Panc1 (cell line): ENCODE measurements at regions not wholly inside any gene's neighbourhood (a gene's known extent, or its start where the extent isn't known, plus 50 kb on each side); places are given as distances from the start of the nearest gene placed in this dataset.

ENCODE experiments used
- ATAC-seq: fragments of 200-7000 bp; cut with Tn5 transposase; 2 replicates; pipeline ENCODE4 v1.9.1; 2020; ENCODE audit warnings: mild to moderate bottlenecking, moderate library complexity
- BruUV-seq: library from RNA; stranded (reverse); fragments of 400-500 nt; replicated peaks from 2 replicates; lab custom pipeline; 2021; lab: Mats Ljungman, UMichigan
- CTCF ChIA-PET: fragments of 300-600 bp; sonication (Branson Sonifier 250); formaldehyde crosslinking; loops from one replicate; lab custom pipeline; 2022; ENCODE audit warnings: antibody characterized with exemption; lab: Charles Lee
- POLR2A ChIA-PET: fragments of 300-600 bp; sonication (Branson Sonifier 250); formaldehyde crosslinking; loops from one replicate; lab custom pipeline; 2022; ENCODE audit warnings: antibody characterized with exemption; lab: Charles Lee
- DNase-seq: peaks from one replicate; pipeline ENCODE4 v3.0.0-alpha.2; 2010; ENCODE audit warnings: low read depth, low spot score
- H3K27ac ChIP-seq: 2 replicates; pipeline ENCODE4 v1.5.1; 2011; ENCODE audit warnings: mild to moderate bottlenecking, low read length, inconsistent platforms
- H3K27me3 ChIP-seq: fragments of 200-500 bp; sonication (Bioruptor generic); 2 replicates; pipeline ENCODE4 v1.6.0; 2014; ENCODE audit warnings: low read length, inconsistent platforms; ENCODE audit not compliant: control insufficient read depth, insufficient read depth
- H3K36me3 ChIP-seq: fragments of 200-500 bp; sonication (Bioruptor generic); 2 replicates; pipeline ENCODE4 v1.5.1; 2014; ENCODE audit warnings: inconsistent platforms, mild to moderate bottlenecking, low read length, moderate library complexity; ENCODE audit not compliant: control insufficient read depth, insufficient read depth
- H3K4me1 ChIP-seq: 2 replicates; pipeline ENCODE4 v1.5.1; 2011; ENCODE audit warnings: inconsistent platforms, mild to moderate bottlenecking, low read length, moderate library complexity; ENCODE audit not compliant: control insufficient read depth, insufficient read depth
- H3K4me3 ChIP-seq, 2 experiments: 2 replicates each; pipeline ENCODE4 v1.5.1; 2011 to 2012; ENCODE audit warnings: low read depth in 2 of 2, low read length in 2 of 2, mild to moderate bottlenecking in 2 of 2, inconsistent platforms in 1 of 2, moderate library complexity in 1 of 2
- H3K9me3 ChIP-seq: fragments of 200-500 bp; sonication (Bioruptor generic); 2 replicates; pipeline ENCODE4 v1.5.1; 2014; ENCODE audit warnings: low read depth, mild to moderate bottlenecking, inconsistent platforms, low read length, moderate library complexity; ENCODE audit not compliant: control insufficient read depth, insufficient read depth
- POLR2AphosphoS5 ChIP-seq: IDR thresholded peaks from 2 replicates; pipeline ENCODE4 v1.6.1; 2012; ENCODE audit warnings: mild to moderate bottlenecking, low read depth, low read length, moderate library complexity
- SIN3A ChIP-seq: IDR thresholded peaks from 2 replicates; pipeline ENCODE4 v1.6.1; 2012; ENCODE audit warnings: low read depth, mild to moderate bottlenecking, low read length, moderate library complexity, borderline replicate concordance; ENCODE audit not compliant: insufficient read depth
- TCF7L2 ChIP-seq: IDR thresholded peaks from 2 replicates; pipeline ENCODE4 v1.6.1; 2011; ENCODE audit warnings: mild to moderate bottlenecking, low read depth, low read length, inconsistent platforms
- in situ Hi-C: cut with HindIII; loops from 2 replicates; pipeline ENCODE4 v1.10.0; 2016; ENCODE audit warnings: low sequenced_read_pairs, low pct_unique_long_range_greater_than_20kb
- intact Hi-C: fragments of 100-400 bp; cut with micrococcal nuclease; formaldehyde crosslinking; loops from one replicate; pipeline ENCODE4 v1.10.0; 2022; ENCODE audit not compliant: unreplicated experiment
- TF ChIP-seq, protein P1 (sequence below), 2 experiments: IDR thresholded peaks; 2 replicates each; pipeline ENCODE4 v1.6.1; 2011 to 2012; ENCODE audit warnings: low read depth in 2 of 2, control low read depth in 1 of 2, low read length in 1 of 2, mild to moderate bottlenecking in 1 of 2, moderate library complexity in 1 of 2; ENCODE audit not compliant: insufficient read depth in 1 of 2
- TF ChIP-seq, protein P2 (sequence below): fragments of 450-650 bp; IDR thresholded peaks from 2 replicates; pipeline ENCODE4 v1.5.1; 2017; ENCODE audit warnings: mild to moderate bottlenecking

GRCh38 chr7:81648716-81649115 lies 121.1 kb downstream of the HGF start:
- Histone ChIP-seq H3K4me1 (no peaks in the 10 kb centered on the region), H3K36me3 (no peaks in the 10 kb centered on the region), H3K9me3 (peaks cover 4% of the 10 kb centered on the region; the same call in 1 of the 2 replicates), H3K27ac (no peak overlapping the region), H3K4me3 (no peak overlapping the region), H3K27me3 (no peaks in the 10 kb centered on the region)
- POLR2A ChIA-PET: no interaction called here
- in situ Hi-C loops (no loop called here), intact Hi-C loops (no loop called here)
- no peak for ATAC-seq
- TF ChIP-seq POLR2AphosphoS5: no peak
- TF ChIP-seq, protein P1, sequence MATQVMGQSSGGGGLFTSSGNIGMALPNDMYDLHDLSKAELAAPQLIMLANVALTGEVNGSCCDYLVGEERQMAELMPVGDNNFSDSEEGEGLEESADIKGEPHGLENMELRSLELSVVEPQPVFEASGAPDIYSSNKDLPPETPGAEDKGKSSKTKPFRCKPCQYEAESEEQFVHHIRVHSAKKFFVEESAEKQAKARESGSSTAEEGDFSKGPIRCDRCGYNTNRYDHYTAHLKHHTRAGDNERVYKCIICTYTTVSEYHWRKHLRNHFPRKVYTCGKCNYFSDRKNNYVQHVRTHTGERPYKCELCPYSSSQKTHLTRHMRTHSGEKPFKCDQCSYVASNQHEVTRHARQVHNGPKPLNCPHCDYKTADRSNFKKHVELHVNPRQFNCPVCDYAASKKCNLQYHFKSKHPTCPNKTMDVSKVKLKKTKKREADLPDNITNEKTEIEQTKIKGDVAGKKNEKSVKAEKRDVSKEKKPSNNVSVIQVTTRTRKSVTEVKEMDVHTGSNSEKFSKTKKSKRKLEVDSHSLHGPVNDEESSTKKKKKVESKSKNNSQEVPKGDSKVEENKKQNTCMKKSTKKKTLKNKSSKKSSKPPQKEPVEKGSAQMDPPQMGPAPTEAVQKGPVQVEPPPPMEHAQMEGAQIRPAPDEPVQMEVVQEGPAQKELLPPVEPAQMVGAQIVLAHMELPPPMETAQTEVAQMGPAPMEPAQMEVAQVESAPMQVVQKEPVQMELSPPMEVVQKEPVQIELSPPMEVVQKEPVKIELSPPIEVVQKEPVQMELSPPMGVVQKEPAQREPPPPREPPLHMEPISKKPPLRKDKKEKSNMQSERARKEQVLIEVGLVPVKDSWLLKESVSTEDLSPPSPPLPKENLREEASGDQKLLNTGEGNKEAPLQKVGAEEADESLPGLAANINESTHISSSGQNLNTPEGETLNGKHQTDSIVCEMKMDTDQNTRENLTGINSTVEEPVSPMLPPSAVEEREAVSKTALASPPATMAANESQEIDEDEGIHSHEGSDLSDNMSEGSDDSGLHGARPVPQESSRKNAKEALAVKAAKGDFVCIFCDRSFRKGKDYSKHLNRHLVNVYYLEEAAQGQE (IDR thresholded peaks at IDR 0.05; ENCODE audit: insufficient read depth in 1 of 2, low read depth in 2 of 2, low read length in 1 of 2): no peak
- TF ChIP-seq TCF7L2: no peak
- TF ChIP-seq, protein P2, sequence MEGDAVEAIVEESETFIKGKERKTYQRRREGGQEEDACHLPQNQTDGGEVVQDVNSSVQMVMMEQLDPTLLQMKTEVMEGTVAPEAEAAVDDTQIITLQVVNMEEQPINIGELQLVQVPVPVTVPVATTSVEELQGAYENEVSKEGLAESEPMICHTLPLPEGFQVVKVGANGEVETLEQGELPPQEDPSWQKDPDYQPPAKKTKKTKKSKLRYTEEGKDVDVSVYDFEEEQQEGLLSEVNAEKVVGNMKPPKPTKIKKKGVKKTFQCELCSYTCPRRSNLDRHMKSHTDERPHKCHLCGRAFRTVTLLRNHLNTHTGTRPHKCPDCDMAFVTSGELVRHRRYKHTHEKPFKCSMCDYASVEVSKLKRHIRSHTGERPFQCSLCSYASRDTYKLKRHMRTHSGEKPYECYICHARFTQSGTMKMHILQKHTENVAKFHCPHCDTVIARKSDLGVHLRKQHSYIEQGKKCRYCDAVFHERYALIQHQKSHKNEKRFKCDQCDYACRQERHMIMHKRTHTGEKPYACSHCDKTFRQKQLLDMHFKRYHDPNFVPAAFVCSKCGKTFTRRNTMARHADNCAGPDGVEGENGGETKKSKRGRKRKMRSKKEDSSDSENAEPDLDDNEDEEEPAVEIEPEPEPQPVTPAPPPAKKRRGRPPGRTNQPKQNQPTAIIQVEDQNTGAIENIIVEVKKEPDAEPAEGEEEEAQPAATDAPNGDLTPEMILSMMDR: no peak
- no peak for TF ChIP-seq SIN3A
- BruUV-seq: no TSS peak
- CTCF ChIA-PET: no interaction called here
- no peak for DNase-seq

GRCh38 chr7:81645435-81645834 lies 124.4 kb downstream of the HGF start:
- intact Hi-C loops (no loop called here), in situ Hi-C loops (no loop called here)
- DNase-seq (no peak), ATAC-seq (no peak)
- ChIA-PET POLR2A (no interaction called here), CTCF (no interaction called here)
- no TSS peak for BruUV-seq
- no peak overlapping the region for H3K27ac ChIP-seq
- H3K27me3 ChIP-seq: no peaks in the 10 kb centered on the region
- H3K4me1 ChIP-seq: no peaks in the 10 kb centered on the region
- H3K9me3 ChIP-seq: no peaks in the 10 kb centered on the region
- TF ChIP-seq TCF7L2: no peak
- TF ChIP-seq SIN3A: no peak
- TF ChIP-seq, protein P2: no peak
- TF ChIP-seq, protein P1 (IDR thresholded peaks at IDR 0.05; ENCODE audit: insufficient read depth in 1 of 2, low read depth in 2 of 2, low read length in 1 of 2): no peak
- TF ChIP-seq POLR2AphosphoS5: no peak
- no peak overlapping the region for H3K4me3 ChIP-seq
- no peaks in the 10 kb centered on the region for H3K36me3 ChIP-seq
